ENCODE measurements at regions not wholly inside any gene's neighbourhood (a gene's known extent, or its start where the extent isn't known, plus 50 kb on each side); places are given as distances from the start of the nearest gene placed in this dataset.

- DNase-seq (ENCODE audit: low spot score) = no peak
- TF ChIP-seq EZH2 (IDR thresholded peaks at IDR 0.05; ENCODE audit: borderline replicate concordance, low read depth, low read length, poor library complexity, severe bottlenecking) (no peak), CTCF (conservative IDR thresholded peaks at IDR 0.05; ENCODE audit: low read depth, low read length) (no peak)
- BruUV-seq (replicated peaks) = no TSS peak
- intact Hi-C loops (cut with micrococcal nuclease; ENCODE audit: unreplicated experiment) = no loop called here
- ChIA-PET CTCF (no interaction called here), POLR2A (ENCODE audit: low non-redundant PET) (interaction anchor here (0.6 to 0.7 kb wide), 2 partner anchors 19 to 101 kb away, joined by 3 to 18 read pairs; no protein-coding TSS in a partner anchor)
- Histone ChIP-seq H3K27ac (ENCODE audit: low read depth, low read length, poor library complexity, severe bottlenecking) (no peak overlapping the region), H3K4me3 (ENCODE audit: low read depth, low read length, poor library complexity, severe bottlenecking) (no peak overlapping the region), H3K9me3 (ENCODE audit: low read depth, low read length, poor library complexity, severe bottlenecking) (no peaks in the 10 kb centered on the region), H3K36me3 (ENCODE audit: insufficient read depth, low read length, poor library complexity, severe bottlenecking) (no peaks in the 10 kb centered on the region), H3K27me3 (replicated peaks; ENCODE audit: insufficient read depth, low read depth, low read length, poor library complexity) (no peaks in the 10 kb centered on the region), H3K4me1 (ENCODE audit: insufficient read depth, low read length, poor library complexity, severe bottlenecking) (no peaks in the 10 kb centered on the region)
These were observed 72.3 kb upstream of the CPO start for GRCh38 chr2:206867006-206867405.

GRCh38 chr2:206869824-206870495, 69.4 kb upstream of the CPO start:
- POLR2A ChIA-PET (ENCODE audit: low non-redundant PET) = no interaction called here
- DNase-seq (ENCODE audit: low spot score) = no peak
- CTCF ChIA-PET = no interaction called here

GRCh38 chr2:206873423-206873822, 65.9 kb upstream of the CPO start:
- H3K27me3 ChIP-seq (replicated peaks; ENCODE audit: insufficient read depth, low read depth, low read length, poor library complexity) = peaks cover 5% of the 10 kb centered on the region
- intact Hi-C loops (cut with micrococcal nuclease; ENCODE audit: unreplicated experiment) = no loop called here
- H3K27ac ChIP-seq (ENCODE audit: low read depth, low read length, poor library complexity, severe bottlenecking) = no peak overlapping the region
- TF ChIP-seq CTCF (conservative IDR thresholded peaks at IDR 0.05; ENCODE audit: low read depth, low read length) (no peak), EZH2 (IDR thresholded peaks at IDR 0.05; ENCODE audit: borderline replicate concordance, low read depth, low read length, poor library complexity, severe bottlenecking) (no peak)
- CTCF ChIA-PET = no interaction called here
- BruUV-seq (replicated peaks) = no TSS peak
- no peak for DNase-seq (ENCODE audit: low spot score)
- no peaks in the 10 kb centered on the region for H3K4me1 ChIP-seq (ENCODE audit: insufficient read depth, low read length, poor library complexity, severe bottlenecking)
- no peak overlapping the region for H3K4me3 ChIP-seq (ENCODE audit: low read depth, low read length, poor library complexity, severe bottlenecking)
- H3K9me3 ChIP-seq (ENCODE audit: low read depth, low read length, poor library complexity, severe bottlenecking) = no peaks in the 10 kb centered on the region
- POLR2A ChIA-PET (ENCODE audit: low non-redundant PET) = no interaction called here
- H3K36me3 ChIP-seq (ENCODE audit: insufficient read depth, low read length, poor library complexity, severe bottlenecking) = no peaks in the 10 kb centered on the region

More at GRCh38 chr2:206869824-206870495, 69.4 kb upstream of the CPO start:
- H3K27ac ChIP-seq (ENCODE audit: low read depth, low read length, poor library complexity, severe bottlenecking) = no peak overlapping the region
- intact Hi-C loops (cut with micrococcal nuclease; ENCODE audit: unreplicated experiment) = no loop called here
- H3K4me3 ChIP-seq (ENCODE audit: low read depth, low read length, poor library complexity, severe bottlenecking) = no peak overlapping the region
- no TSS peak for BruUV-seq (replicated peaks)
- H3K4me1 ChIP-seq (ENCODE audit: insufficient read depth, low read length, poor library complexity, severe bottlenecking) = no peaks in the 10 kb centered on the region
- H3K27me3 ChIP-seq (replicated peaks; ENCODE audit: insufficient read depth, low read depth, low read length, poor library complexity) = no peaks in the 10 kb centered on the region
- TF ChIP-seq EZH2 (IDR thresholded peaks at IDR 0.05; ENCODE audit: borderline replicate concordance, low read depth, low read length, poor library complexity, severe bottlenecking) (no peak), CTCF (conservative IDR thresholded peaks at IDR 0.05; ENCODE audit: low read depth, low read length) (no peak)
- no peaks in the 10 kb centered on the region for H3K36me3 ChIP-seq (ENCODE audit: insufficient read depth, low read length, poor library complexity, severe bottlenecking)
- no peaks in the 10 kb centered on the region for H3K9me3 ChIP-seq (ENCODE audit: low read depth, low read length, poor library complexity, severe bottlenecking)
